ENCODE measurements at regions not wholly inside any gene's neighbourhood (a gene's known extent, or its start where the extent isn't known, plus 50 kb on each side); places are given as distances from the start of the nearest gene placed in this dataset.
"Not testable (repeated sequence)": the region's sequence is repeated elsewhere in the genome, so short reads cannot be mapped to it uniquely, and the experiment has no call there.

GRCh38 chrX:113929004-113929403 lies 654.9 kb upstream of the HTR2C start:
- peak; percentile 42 to 46 for DNase-seq (ENCODE audit: low read depth in 2 of 2)

GRCh38 chrX:113920661-113921060 lies 663.2 kb upstream of the HTR2C start:
- no peak for DNase-seq (ENCODE audit: low read depth in 2 of 2)

DNA sequence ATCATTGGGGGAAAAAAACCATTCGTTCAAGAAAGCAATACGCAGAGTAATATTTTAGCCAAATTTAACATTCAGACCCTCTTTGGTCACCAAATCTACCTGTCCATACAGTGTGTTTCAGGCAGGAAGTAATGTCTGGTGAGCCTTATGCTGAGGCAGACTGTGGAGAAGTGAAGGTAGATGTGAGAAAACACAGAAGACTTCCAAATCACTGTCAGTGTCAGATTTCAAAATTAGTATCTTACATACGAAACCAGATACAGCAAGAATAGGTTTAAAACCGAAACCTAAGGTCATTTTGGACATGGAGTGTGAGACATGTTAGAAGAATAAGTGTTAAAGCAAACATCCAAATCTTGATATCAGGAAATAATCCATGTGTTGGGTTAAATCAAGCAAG lies 664.5 kb upstream of the HTR2C start:
- no peak for DNase-seq (ENCODE audit: low read depth in 2 of 2)

- DNase-seq (ENCODE audit: low read depth in 2 of 2), result no peak
Observed at GRCh38 chrX:113906168-113906567, 677.7 kb upstream of the HTR2C start.

DNA sequence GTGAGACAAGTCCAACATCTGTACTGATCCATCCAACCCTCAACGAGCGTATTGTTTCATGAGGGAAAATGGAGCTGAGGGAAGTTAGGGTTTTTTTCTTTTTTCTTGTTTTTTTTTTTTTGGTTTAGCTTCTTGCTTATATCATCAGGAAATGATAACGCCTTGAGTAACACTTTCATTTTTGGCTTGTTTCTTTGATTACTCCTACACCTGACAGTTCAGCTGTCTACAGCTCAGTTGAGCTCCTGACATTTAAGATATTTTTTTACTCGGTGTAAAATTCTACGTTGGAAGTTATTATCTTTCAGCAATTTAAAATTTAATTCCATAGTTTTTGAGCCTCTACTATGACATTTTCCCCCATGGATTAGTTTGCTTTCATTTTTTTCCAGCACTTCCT lies 691.0 kb upstream of the HTR2C start:
- no peak for DNase-seq (ENCODE audit: low read depth in 2 of 2)

- DNase-seq (ENCODE audit: low read depth in 2 of 2), result no peak
Observed at GRCh38 chrX:113892401-113892800, 691.5 kb upstream of the HTR2C start.

DNA sequence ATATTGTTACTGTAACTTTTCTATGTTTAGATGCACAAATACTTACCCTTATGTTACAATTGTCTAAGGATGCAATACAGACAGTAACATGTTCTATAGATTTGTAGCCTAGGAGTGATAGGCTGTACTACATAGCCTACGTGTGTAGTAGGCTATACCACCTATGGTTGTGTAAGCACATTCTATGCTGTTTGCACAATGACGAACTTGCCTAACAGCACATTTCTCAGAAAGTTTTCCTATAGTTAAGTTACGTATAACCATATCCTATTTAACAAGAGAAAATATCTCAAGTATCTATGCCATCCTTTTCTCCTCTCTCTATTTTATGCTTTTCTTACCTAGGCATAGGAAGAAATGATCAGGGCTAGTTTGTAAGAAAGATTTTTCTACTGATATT lies 710.8 kb upstream of the HTR2C start:
- DNase-seq (ENCODE audit: low read depth in 2 of 2), result no peak

- no peak for DNase-seq (ENCODE audit: low read depth in 2 of 2)
Observed at GRCh38 chrX:113868711-113869110, 715.2 kb upstream of the HTR2C start.

DNA sequence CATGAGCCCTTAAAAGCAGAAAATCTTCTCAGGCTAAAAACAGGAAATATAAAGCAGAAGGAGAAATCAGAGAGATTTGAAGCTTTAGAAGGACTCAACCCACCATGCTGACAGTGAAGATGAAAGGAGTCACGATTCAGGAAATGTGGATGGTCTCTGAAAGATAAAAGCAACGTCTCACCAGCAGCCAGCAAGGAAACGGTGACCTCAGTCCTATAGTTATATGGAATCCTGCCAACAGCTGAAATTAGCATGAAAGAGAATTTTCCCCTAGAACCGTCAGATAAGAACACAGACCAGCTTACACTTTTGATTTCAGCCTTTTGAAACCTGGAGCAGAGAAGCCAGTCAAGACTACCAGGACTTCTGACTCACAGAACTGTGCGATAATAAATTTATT lies 715.7 kb upstream of the HTR2C start:
- DNase-seq (ENCODE audit: low read depth in 2 of 2), result no peak

GRCh38 chrX:113849408-113849807 lies 734.5 kb upstream of the HTR2C start:
- DNase-seq (ENCODE audit: low read depth in 2 of 2), result no peak

DNA sequence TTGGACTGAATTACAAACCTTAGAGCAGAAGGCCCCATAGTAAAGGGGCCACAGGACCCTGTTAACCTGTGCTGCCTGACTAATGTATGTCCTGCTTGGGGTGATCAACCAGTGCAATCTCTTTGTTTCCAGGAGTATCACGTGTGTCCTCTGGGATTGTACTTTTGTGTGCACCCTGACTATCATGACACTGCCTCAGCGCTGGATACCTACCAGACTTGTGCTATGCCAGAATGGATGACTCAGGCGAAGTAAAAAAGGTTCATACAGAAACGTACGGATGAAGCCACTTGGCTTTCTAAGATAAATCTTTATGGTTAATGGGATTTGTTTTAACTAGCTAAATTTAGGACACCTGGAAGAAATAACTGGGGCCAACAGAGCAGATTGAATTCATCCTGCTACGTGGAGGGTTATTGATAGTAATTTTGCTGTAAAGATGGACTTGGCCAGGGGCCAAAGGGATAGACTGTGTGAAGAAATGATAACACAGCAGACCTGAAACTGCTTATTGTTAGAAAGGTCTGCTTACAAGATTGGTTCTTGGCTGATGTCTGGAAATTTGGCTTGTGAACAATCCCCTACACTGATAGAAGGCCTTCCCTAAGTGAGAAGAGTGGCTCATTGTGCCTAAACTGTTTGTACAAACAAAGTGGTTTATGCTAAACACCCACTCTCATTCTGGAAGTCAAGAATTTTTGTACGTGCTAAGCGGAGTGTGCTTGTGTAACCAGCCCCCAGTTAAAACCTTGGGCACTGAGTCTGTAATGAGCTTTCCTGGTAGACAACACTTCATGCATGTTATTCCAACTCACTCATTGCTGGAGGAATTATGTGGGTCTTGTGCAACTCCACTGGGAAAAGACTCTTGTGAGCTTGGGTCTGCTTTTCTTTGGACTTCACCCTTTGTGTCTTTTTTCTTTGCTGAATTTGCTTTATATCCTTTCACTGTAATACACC lies 750.5 kb upstream of the HTR2C start:
- no peak for DNase-seq (ENCODE audit: low read depth in 2 of 2)

GRCh38 chrX:113828470-113828869 lies 755.4 kb upstream of the HTR2C start:
- no peak for DNase-seq (ENCODE audit: low read depth in 2 of 2)

GRCh38 chrX:113818346-113818745 lies 765.5 kb upstream of the HTR2C start:
- no peak for DNase-seq (ENCODE audit: low read depth in 2 of 2)

GRCh38 chrX:113804819-113805218 lies 779.1 kb upstream of the HTR2C start:
- DNase-seq (ENCODE audit: low read depth in 2 of 2), result no peak

DNA sequence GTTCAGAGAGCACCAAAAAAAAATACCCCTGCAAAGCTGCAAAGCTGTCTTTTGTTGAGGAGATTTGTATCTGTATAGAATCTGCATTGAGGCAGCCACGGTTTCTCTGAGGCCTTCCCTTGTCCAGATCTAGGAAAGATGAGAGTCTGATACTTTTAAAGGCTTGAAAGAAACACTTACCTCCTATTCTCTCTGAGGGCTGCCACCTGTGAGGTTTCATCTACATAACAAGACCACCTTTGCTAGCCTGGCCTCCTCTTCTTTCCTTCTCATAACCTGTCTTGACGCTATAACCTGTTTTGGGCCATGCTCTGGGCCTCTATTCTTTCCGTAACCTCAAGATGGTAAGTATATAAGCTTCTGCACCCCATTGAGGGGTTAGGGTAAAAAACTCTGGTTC lies 779.6 kb upstream of the HTR2C start:
- no peak for DNase-seq (ENCODE audit: low read depth in 2 of 2)

DNA sequence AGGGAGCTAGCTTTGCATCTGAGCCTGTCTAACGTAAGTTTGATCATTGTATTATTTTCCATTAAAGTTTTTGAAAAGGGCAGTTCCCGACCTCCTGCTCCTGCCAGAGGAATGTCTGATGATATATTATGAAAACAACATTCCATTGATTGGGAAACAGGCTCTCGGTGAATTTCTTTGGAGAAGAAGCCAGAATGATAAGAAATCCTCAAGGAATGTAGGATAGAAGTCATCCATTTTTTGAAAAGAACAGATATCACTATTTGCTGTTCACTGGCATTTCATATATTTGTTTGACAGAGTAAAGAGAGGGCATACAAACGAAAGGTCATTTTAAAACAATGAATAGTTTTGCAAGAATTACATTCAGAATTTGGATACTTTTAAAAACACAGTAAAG lies 781.0 kb upstream of the HTR2C start:
- no peak for DNase-seq (ENCODE audit: low read depth in 2 of 2)

- DNase-seq (ENCODE audit: low read depth in 2 of 2), result no peak
Observed at GRCh38 chrX:113800955-113801354, 782.9 kb upstream of the HTR2C start.

- DNase-seq (ENCODE audit: low read depth in 2 of 2), result no peak
Observed at GRCh38 chrX:113793563-113793962, 790.3 kb upstream of the HTR2C start.

DNA sequence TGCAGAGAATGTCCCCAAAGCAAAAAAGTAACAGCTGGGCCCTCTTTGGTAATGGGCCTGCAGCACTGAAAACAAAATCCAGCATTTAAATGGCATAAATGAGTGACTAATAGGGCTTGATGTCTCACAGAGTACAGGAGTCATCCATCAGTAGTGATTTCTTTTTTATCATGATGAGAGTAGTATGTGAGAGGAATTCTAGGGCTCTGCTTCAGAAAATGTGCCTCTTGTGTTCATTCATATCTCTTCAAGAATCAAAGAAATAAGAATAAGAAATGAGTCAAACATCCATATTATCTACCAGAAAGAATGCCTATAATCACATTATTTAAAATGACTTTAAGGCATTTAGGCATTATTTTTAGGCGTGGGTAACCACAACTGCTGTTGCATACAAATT lies 792.9 kb upstream of the HTR2C start:
- no peak for DNase-seq (ENCODE audit: low read depth in 2 of 2)

GRCh38 chrX:113784754-113785153 lies 799.1 kb upstream of the HTR2C start:
- DNase-seq (ENCODE audit: low read depth in 2 of 2), result not testable (repeated sequence)

- DNase-seq (ENCODE audit: low read depth in 2 of 2), result no peak
Observed at GRCh38 chrX:113770806-113771205, 813.1 kb upstream of the HTR2C start.

DNA sequence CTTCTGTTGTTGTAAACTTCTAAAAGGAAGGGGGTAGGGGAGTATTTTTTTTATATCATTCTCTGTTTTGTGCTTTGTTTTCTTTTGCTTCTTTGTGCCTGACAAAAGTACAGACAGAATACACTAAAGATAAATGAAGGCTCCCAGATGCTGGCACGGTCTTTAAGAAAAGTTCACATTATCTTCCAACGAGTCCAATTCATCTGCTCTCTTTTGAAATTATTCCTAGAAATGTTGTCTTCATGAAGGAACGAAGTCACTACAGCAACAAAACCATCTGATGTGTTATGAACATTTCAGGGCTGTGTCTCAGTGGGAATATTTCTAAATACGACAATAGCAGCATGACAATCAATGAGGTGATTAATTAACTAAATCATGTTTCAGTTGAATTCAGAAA lies 813.8 kb upstream of the HTR2C start:
- DNase-seq (ENCODE audit: low read depth in 2 of 2), result no peak

GRCh38 chrX:113759422-113759821 lies 824.5 kb upstream of the HTR2C start:
- no peak for DNase-seq (ENCODE audit: low read depth in 2 of 2)

Measured in lung microvascular endothelial cell (primary cell).